ENCODE measurements at regions not wholly inside any gene's neighbourhood (a gene's known extent, or its start where the extent isn't known, plus 50 kb on each side); places are given as distances from the start of the nearest gene placed in this dataset.

- H4K20me1 ChIP-seq (ENCODE audit: insufficient read depth) = no peaks in the 10 kb centered on the region
- H3K4me2 ChIP-seq = no peak overlapping the region
- H3K9me3 ChIP-seq = no peaks in the 10 kb centered on the region
- H3K4me3 ChIP-seq (ENCODE audit: low read depth in 2 of 2, low read length in 1 of 2) = no peak overlapping the region
- CTCF ChIA-PET = interaction anchor here (0.8 to 3.9 kb wide), 7 partner anchors 9 to 336 kb away, joined by 3 to 17 read pairs (median 3); no protein-coding TSS in a partner anchor
- H3K9ac ChIP-seq = no peak overlapping the region
- POLR2A ChIA-PET = interaction anchor here (1.0 kb wide), 1 partner anchor 19 kb away, joined by 3 read pairs; no protein-coding TSS in a partner anchor
- no peaks in the 10 kb centered on the region for H3K27me3 ChIP-seq (ENCODE audit: insufficient read depth)
- peaks cover 22 to 56% of the 10 kb centered on the region in 2 experiments; a peak in 3 of 4 replicates for H3K4me1 ChIP-seq (ENCODE audit: control insufficient read depth in 1 of 2, insufficient read depth in 2 of 2, low read depth in 1 of 2, low read length in 1 of 2)
- H3K9me2 ChIP-seq = no peaks in the 10 kb centered on the region
- H3K79me2 ChIP-seq (ENCODE audit: insufficient read depth) = peaks cover 4% of the 10 kb centered on the region
- H2AFZ ChIP-seq (ENCODE audit: low read depth) = no peak overlapping the region; the same call in 1 of the 2 replicates
- H3K27ac ChIP-seq (ENCODE audit: low read depth in 2 of 2, low read length in 1 of 2) = peak overlapping the region in 1 of 2 experiments; percentile 31; a peak in 2 of 4 replicates
- H3F3A ChIP-seq (replicated peaks; ENCODE audit: insufficient read depth) = peaks cover 9% of the 10 kb centered on the region
- TF ChIP-seq NRF1 (IDR thresholded peaks at IDR 0.05; ENCODE audit: low read depth, low read length) (no peak), RXRA (IDR thresholded peaks at IDR 0.05; ENCODE audit: borderline replicate concordance, low read depth) (no peak), USF1 (IDR thresholded peaks at IDR 0.05; ENCODE audit: borderline replicate concordance, low read depth) (no peak), POLR2AphosphoS5 (IDR thresholded peaks at IDR 0.05; ENCODE audit: low read depth, low read length) (no peak), GABPA (IDR thresholded peaks at IDR 0.05; ENCODE audit: low read depth) (no peak), ELF1 (IDR thresholded peaks at IDR 0.05) (no peak), SIN3A (IDR thresholded peaks at IDR 0.05; ENCODE audit: borderline replicate concordance, low read depth, low read length) (no peak), TCF12 (IDR thresholded peaks at IDR 0.05) (no peak), IRF3 (IDR thresholded peaks at IDR 0.05; ENCODE audit: low read depth, low read length) (no peak), CTCF (IDR thresholded peaks at IDR 0.05) (no peak), RCOR1 (IDR thresholded peaks at IDR 0.05; ENCODE audit: low read length) (no peak), SMC3 (IDR thresholded peaks at IDR 0.05; ENCODE audit: low read depth, low read length) (no peak), PBX3 (IDR thresholded peaks at IDR 0.05) (no peak), FOXM1 (IDR thresholded peaks at IDR 0.05; ENCODE audit: low read depth) (no peak), RAD21 (IDR thresholded peaks at IDR 0.05; ENCODE audit: low read length) (no peak)
- TF ChIP-seq, protein P1, sequence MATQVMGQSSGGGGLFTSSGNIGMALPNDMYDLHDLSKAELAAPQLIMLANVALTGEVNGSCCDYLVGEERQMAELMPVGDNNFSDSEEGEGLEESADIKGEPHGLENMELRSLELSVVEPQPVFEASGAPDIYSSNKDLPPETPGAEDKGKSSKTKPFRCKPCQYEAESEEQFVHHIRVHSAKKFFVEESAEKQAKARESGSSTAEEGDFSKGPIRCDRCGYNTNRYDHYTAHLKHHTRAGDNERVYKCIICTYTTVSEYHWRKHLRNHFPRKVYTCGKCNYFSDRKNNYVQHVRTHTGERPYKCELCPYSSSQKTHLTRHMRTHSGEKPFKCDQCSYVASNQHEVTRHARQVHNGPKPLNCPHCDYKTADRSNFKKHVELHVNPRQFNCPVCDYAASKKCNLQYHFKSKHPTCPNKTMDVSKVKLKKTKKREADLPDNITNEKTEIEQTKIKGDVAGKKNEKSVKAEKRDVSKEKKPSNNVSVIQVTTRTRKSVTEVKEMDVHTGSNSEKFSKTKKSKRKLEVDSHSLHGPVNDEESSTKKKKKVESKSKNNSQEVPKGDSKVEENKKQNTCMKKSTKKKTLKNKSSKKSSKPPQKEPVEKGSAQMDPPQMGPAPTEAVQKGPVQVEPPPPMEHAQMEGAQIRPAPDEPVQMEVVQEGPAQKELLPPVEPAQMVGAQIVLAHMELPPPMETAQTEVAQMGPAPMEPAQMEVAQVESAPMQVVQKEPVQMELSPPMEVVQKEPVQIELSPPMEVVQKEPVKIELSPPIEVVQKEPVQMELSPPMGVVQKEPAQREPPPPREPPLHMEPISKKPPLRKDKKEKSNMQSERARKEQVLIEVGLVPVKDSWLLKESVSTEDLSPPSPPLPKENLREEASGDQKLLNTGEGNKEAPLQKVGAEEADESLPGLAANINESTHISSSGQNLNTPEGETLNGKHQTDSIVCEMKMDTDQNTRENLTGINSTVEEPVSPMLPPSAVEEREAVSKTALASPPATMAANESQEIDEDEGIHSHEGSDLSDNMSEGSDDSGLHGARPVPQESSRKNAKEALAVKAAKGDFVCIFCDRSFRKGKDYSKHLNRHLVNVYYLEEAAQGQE (IDR thresholded peaks at IDR 0.05; ENCODE audit: low read depth, low read length) = no peak
- TF ChIP-seq, protein P2, sequence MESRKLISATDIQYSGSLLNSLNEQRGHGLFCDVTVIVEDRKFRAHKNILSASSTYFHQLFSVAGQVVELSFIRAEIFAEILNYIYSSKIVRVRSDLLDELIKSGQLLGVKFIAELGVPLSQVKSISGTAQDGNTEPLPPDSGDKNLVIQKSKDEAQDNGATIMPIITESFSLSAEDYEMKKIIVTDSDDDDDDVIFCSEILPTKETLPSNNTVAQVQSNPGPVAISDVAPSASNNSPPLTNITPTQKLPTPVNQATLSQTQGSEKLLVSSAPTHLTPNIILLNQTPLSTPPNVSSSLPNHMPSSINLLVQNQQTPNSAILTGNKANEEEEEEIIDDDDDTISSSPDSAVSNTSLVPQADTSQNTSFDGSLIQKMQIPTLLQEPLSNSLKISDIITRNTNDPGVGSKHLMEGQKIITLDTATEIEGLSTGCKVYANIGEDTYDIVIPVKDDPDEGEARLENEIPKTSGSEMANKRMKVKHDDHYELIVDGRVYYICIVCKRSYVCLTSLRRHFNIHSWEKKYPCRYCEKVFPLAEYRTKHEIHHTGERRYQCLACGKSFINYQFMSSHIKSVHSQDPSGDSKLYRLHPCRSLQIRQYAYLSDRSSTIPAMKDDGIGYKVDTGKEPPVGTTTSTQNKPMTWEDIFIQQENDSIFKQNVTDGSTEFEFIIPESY (IDR thresholded peaks at IDR 0.05; ENCODE audit: borderline replicate concordance, low read depth) = no peak
- no peaks in the 10 kb centered on the region for H3K36me3 ChIP-seq (replicated peaks in 1 of 2; ENCODE audit: control insufficient read depth in 1 of 2, insufficient read depth in 2 of 2, low read length in 1 of 2)
- 86% methylated on average over 13 of the region's 13 CpGs for WGBS (ENCODE audit: low lambda C conversion rate)
- DNase-seq = no peak
These were observed 141.8 kb downstream of the C9orf50 start for GRCh38 chr9:129478961-129479630.
